HG03469 (cell line): ENCODE measurements at regions not wholly inside any gene's neighbourhood (a gene's known extent, or its start where the extent isn't known, plus 50 kb on each side); places are given as distances from the start of the nearest gene placed in this dataset.

ENCODE experiments used
- ATAC-seq: cut with Tn5 transposase; IDR thresholded peaks from one replicate; pipeline ENCODE4 v1.9.1; 2021; ENCODE audit warnings: mild to moderate bottlenecking, moderate library complexity, moderate number of reproducible peaks; ENCODE audit not compliant: unreplicated experiment

- ATAC-seq: no peak
These were observed 293.3 kb upstream of the THBS1 start for GRCh38 chr15:39287322-39288195.

- ATAC-seq: no peak
These were observed 290.0 kb upstream of the THBS1 start for GRCh38 chr15:39290711-39291435.

- no peak for ATAC-seq
These were observed 289.2 kb upstream of the THBS1 start for GRCh38 chr15:39291690-39292089.

GRCh38 chr15:39296955-39297354 lies 283.9 kb upstream of the THBS1 start:
- ATAC-seq: no peak

GRCh38 chr15:39298271-39298962 lies 282.5 kb upstream of the THBS1 start:
- no peak for ATAC-seq

GRCh38 chr15:39299486-39300267 lies 281.2 kb upstream of the THBS1 start:
- no peak for ATAC-seq

GRCh38 chr15:39300451-39301153 lies 280.3 kb upstream of the THBS1 start:
- no peak for ATAC-seq

- ATAC-seq: no peak
These were observed 279.3 kb upstream of the THBS1 start for GRCh38 chr15:39301589-39301999.

GRCh38 chr15:39302936-39303335 lies 277.9 kb upstream of the THBS1 start:
- ATAC-seq: no peak

GRCh38 chr15:39304201-39304841 lies 276.6 kb upstream of the THBS1 start:
- ATAC-seq: no peak

- no peak for ATAC-seq
These were observed 275.7 kb upstream of the THBS1 start for GRCh38 chr15:39304931-39305728.

GRCh38 chr15:39310633-39311032 lies 270.2 kb upstream of the THBS1 start:
- no peak for ATAC-seq

GRCh38 chr15:39312984-39313383 lies 267.9 kb upstream of the THBS1 start:
- ATAC-seq: no peak

- ATAC-seq: no peak
These were observed 267.4 kb upstream of the THBS1 start for GRCh38 chr15:39313467-39313866.

GRCh38 chr15:39313881-39314280 lies 267.0 kb upstream of the THBS1 start:
- ATAC-seq: no peak

- no peak for ATAC-seq
These were observed 265.6 kb upstream of the THBS1 start for GRCh38 chr15:39315206-39315850.

GRCh38 chr15:39317225-39317624 lies 263.7 kb upstream of the THBS1 start:
- ATAC-seq: no peak

GRCh38 chr15:39318231-39318630 lies 262.6 kb upstream of the THBS1 start:
- ATAC-seq: no peak
